ENCODE measurements at regions not wholly inside any gene's neighbourhood (a gene's known extent, or its start where the extent isn't known, plus 50 kb on each side); places are given as distances from the start of the nearest gene placed in this dataset.

DNA sequence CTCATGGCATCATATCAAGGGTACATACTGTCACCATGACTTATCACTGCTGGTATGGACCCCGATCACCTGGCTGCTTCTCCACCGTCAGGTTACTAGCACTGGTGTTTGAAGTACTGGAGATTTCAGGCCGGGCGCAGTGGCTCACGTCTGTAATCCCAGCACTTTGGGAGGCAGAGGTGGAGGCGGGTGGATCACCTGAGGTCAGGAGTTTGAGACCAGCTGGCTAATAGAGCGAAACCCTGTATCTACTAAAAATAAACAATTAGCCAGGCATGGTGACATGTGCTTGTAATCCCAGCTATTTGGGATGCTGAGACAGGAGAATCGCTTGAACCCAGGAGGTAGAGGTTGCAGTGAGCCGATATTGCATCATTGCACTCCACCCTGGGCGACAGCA, 82.4 kb upstream of the ANO1 start:
- Histone ChIP-seq H3K9me3 (ENCODE audit: low read depth, low read length, poor library complexity, severe bottlenecking) (no peaks in the 10 kb centered on the region), H3K27me3 (replicated peaks; ENCODE audit: insufficient read depth, low read depth, low read length, poor library complexity) (peaks cover 4% of the 10 kb centered on the region), H3K4me1 (ENCODE audit: insufficient read depth, low read length, poor library complexity, severe bottlenecking) (no peaks in the 10 kb centered on the region), H3K36me3 (ENCODE audit: insufficient read depth, low read length, poor library complexity, severe bottlenecking) (no peaks in the 10 kb centered on the region), H3K4me3 (ENCODE audit: low read depth, low read length, poor library complexity, severe bottlenecking) (no peak overlapping the region), H3K27ac (ENCODE audit: low read depth, low read length, poor library complexity, severe bottlenecking) (no peak overlapping the region)
- DNase-seq (ENCODE audit: low spot score): no peak
- TF ChIP-seq, protein P1, sequence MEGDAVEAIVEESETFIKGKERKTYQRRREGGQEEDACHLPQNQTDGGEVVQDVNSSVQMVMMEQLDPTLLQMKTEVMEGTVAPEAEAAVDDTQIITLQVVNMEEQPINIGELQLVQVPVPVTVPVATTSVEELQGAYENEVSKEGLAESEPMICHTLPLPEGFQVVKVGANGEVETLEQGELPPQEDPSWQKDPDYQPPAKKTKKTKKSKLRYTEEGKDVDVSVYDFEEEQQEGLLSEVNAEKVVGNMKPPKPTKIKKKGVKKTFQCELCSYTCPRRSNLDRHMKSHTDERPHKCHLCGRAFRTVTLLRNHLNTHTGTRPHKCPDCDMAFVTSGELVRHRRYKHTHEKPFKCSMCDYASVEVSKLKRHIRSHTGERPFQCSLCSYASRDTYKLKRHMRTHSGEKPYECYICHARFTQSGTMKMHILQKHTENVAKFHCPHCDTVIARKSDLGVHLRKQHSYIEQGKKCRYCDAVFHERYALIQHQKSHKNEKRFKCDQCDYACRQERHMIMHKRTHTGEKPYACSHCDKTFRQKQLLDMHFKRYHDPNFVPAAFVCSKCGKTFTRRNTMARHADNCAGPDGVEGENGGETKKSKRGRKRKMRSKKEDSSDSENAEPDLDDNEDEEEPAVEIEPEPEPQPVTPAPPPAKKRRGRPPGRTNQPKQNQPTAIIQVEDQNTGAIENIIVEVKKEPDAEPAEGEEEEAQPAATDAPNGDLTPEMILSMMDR (conservative IDR thresholded peaks at IDR 0.05; ENCODE audit: low read depth, low read length): no peak
- TF ChIP-seq EZH2 (IDR thresholded peaks at IDR 0.05; ENCODE audit: borderline replicate concordance, low read depth, low read length, poor library complexity, severe bottlenecking): no peak
- BruUV-seq (replicated peaks): no TSS peak
- ChIA-PET POLR2A (ENCODE audit: low non-redundant PET) (no interaction called here), CTCF (no interaction called here)
- intact Hi-C loops (cut with micrococcal nuclease; ENCODE audit: unreplicated experiment): no loop called here

DNA sequence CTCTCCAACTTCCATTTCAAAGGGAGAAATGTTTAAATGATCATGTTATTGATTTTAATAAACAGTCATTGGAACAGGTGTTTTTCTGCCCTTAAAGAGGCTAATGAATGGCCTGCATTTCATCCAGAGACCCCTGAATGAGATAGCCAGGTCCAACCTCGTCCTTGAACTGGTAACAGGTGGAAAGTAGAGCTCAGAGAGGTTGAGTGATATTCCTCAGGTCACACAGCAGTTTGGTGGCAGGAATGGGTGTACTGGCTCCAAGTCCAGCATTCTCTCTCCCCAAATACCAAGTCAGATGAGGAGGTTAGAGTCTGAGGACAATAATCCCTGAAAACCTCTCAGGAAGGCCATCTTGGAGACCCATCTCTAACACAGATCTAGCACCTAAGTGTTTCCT, 81.7 kb upstream of the ANO1 start:
- no peaks in the 10 kb centered on the region for H3K4me1 ChIP-seq (ENCODE audit: insufficient read depth, low read length, poor library complexity, severe bottlenecking)
- TF ChIP-seq, protein P1 (conservative IDR thresholded peaks at IDR 0.05; ENCODE audit: low read depth, low read length): no peak
- TF ChIP-seq EZH2 (IDR thresholded peaks at IDR 0.05; ENCODE audit: borderline replicate concordance, low read depth, low read length, poor library complexity, severe bottlenecking): no peak
- no peak for DNase-seq (ENCODE audit: low spot score)
- no peaks in the 10 kb centered on the region for H3K27me3 ChIP-seq (replicated peaks; ENCODE audit: insufficient read depth, low read depth, low read length, poor library complexity)
- H3K27ac ChIP-seq (ENCODE audit: low read depth, low read length, poor library complexity, severe bottlenecking): no peak overlapping the region
- intact Hi-C loops (cut with micrococcal nuclease; ENCODE audit: unreplicated experiment): no loop called here
- BruUV-seq (replicated peaks): no TSS peak
- no peaks in the 10 kb centered on the region for H3K36me3 ChIP-seq (ENCODE audit: insufficient read depth, low read length, poor library complexity, severe bottlenecking)
- POLR2A ChIA-PET (ENCODE audit: low non-redundant PET): no interaction called here
- H3K4me3 ChIP-seq (ENCODE audit: low read depth, low read length, poor library complexity, severe bottlenecking): no peak overlapping the region
- no peaks in the 10 kb centered on the region for H3K9me3 ChIP-seq (ENCODE audit: low read depth, low read length, poor library complexity, severe bottlenecking)
- CTCF ChIA-PET: no interaction called here

DNA sequence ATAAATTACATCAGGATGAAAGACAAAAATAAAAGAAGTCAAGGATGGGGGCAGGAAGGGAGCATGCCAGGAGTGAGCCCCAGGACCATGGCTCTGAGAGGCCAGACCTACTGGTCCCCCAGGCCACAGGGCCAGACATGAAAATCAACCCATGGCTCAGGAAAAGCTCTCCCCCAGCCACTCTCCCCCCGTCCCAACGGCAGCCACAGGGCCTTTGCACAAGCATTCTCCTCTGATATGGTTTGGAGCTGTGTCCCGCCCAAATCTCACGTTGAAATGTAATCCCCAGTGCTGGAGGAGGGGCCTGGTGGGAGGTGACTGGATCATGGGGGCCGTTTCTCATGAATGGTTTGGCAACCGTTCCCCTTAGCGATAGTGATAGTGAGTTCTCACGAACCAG, 80.8 kb upstream of the ANO1 start:
- H3K27me3 ChIP-seq (replicated peaks; ENCODE audit: insufficient read depth, low read depth, low read length, poor library complexity): no peaks in the 10 kb centered on the region
- H3K36me3 ChIP-seq (ENCODE audit: insufficient read depth, low read length, poor library complexity, severe bottlenecking): no peaks in the 10 kb centered on the region
- no peaks in the 10 kb centered on the region for H3K9me3 ChIP-seq (ENCODE audit: low read depth, low read length, poor library complexity, severe bottlenecking)
- ChIA-PET POLR2A (ENCODE audit: low non-redundant PET) (no interaction called here), CTCF (no interaction called here)
- TF ChIP-seq EZH2 (IDR thresholded peaks at IDR 0.05; ENCODE audit: borderline replicate concordance, low read depth, low read length, poor library complexity, severe bottlenecking): no peak
- TF ChIP-seq, protein P1 (conservative IDR thresholded peaks at IDR 0.05; ENCODE audit: low read depth, low read length): no peak
- no TSS peak for BruUV-seq (replicated peaks)
- intact Hi-C loops (cut with micrococcal nuclease; ENCODE audit: unreplicated experiment): no loop called here
- H3K4me1 ChIP-seq (ENCODE audit: insufficient read depth, low read length, poor library complexity, severe bottlenecking): no peaks in the 10 kb centered on the region
- no peak overlapping the region for H3K4me3 ChIP-seq (ENCODE audit: low read depth, low read length, poor library complexity, severe bottlenecking)
- DNase-seq (ENCODE audit: low spot score): no peak
- H3K27ac ChIP-seq (ENCODE audit: low read depth, low read length, poor library complexity, severe bottlenecking): no peak overlapping the region

Measured in A673 (cell line).